Stimulated activated CD8-positive, alpha-beta memory T cell treated with anti-CD3 and anti-CD28 coated beads, Interleukin-4, amount 100 ng/mL, for 4 hours (primary cell): ENCODE measurements at regions not wholly inside any gene's neighbourhood (a gene's known extent, or its start where the extent isn't known, plus 50 kb on each side); places are given as distances from the start of the nearest gene placed in this dataset.
"Not testable (repeated sequence)": the region's sequence is repeated elsewhere in the genome, so short reads cannot be mapped to it uniquely, and the experiment has no call there.

Experiments
- DNase-seq, 2 donors: peaks; one replicate each; pipeline ENCODE4 v3.0.0-alpha.2; 2020; ENCODE audit warnings: low read depth in 2 of 2, low spot score in 1 of 2

- no peak for DNase-seq
Observed at GRCh38 chr5:88092958-88093605, 175.6 kb downstream of the TMEM161B start.

GRCh38 chr5:88092358-88092757 is 176.3 kb downstream of the TMEM161B start:
- no peak for DNase-seq

- no peak for DNase-seq
Observed at GRCh38 chr5:88090506-88090905, 178.1 kb downstream of the TMEM161B start.

- DNase-seq: no peak
Observed at GRCh38 chr5:88089719-88090390, 178.8 kb downstream of the TMEM161B start.

GRCh38 chr5:88085462-88085861 is 183.2 kb downstream of the TMEM161B start:
- no peak for DNase-seq

GRCh38 chr5:88081877-88082276 is 186.8 kb downstream of the TMEM161B start:
- no peak for DNase-seq

GRCh38 chr5:88063813-88064212 is 204.8 kb downstream of the TMEM161B start:
- DNase-seq: no peak

GRCh38 chr5:88060194-88060593 is 208.5 kb downstream of the TMEM161B start:
- DNase-seq: no peak

- DNase-seq: no peak
Observed at GRCh38 chr5:88058625-88059024, 210.0 kb downstream of the TMEM161B start.

- not testable (repeated sequence) for DNase-seq
Observed at GRCh38 chr5:88052468-88052867, 216.2 kb downstream of the TMEM161B start.

GRCh38 chr5:88051148-88051547 is 217.5 kb downstream of the TMEM161B start:
- DNase-seq: no peak

GRCh38 chr5:88049737-88050136 is 218.9 kb downstream of the TMEM161B start:
- DNase-seq: no peak

- no peak for DNase-seq
Observed at GRCh38 chr5:88049156-88049555, 219.5 kb downstream of the TMEM161B start.

GRCh38 chr5:88045931-88046461 is 222.6 kb downstream of the TMEM161B start:
- no peak for DNase-seq

- DNase-seq: no peak
Observed at GRCh38 chr5:88045165-88045564, 223.5 kb downstream of the TMEM161B start.

- DNase-seq: no peak
Observed at GRCh38 chr5:88034520-88034919, 234.1 kb downstream of the TMEM161B start.

- no peak for DNase-seq
Observed at GRCh38 chr5:88033191-88033590, 235.5 kb downstream of the TMEM161B start.

GRCh38 chr5:88029011-88029410 is 239.6 kb downstream of the TMEM161B start:
- DNase-seq: no peak

GRCh38 chr5:88021141-88021540 is 247.5 kb downstream of the TMEM161B start:
- no peak for DNase-seq

- DNase-seq: not testable (repeated sequence)
Observed at GRCh38 chr5:88014984-88015383, 253.7 kb downstream of the TMEM161B start.

- no peak for DNase-seq
Observed at GRCh38 chr5:88000877-88001276, 267.8 kb downstream of the TMEM161B start.

- no peak for DNase-seq
Observed at GRCh38 chr5:87997662-87998061, 271.0 kb downstream of the TMEM161B start.

GRCh38 chr5:87966213-87966612 is 302.4 kb downstream of the TMEM161B start:
- no peak for DNase-seq
